Ishikawa (cell line): ENCODE measurements at regions not wholly inside any gene's neighbourhood (a gene's known extent, or its start where the extent isn't known, plus 50 kb on each side); places are given as distances from the start of the nearest gene placed in this dataset.

Source experiments
- CEBPB ChIP-seq: IDR thresholded peaks from 2 replicates; pipeline ENCODE4 v1.6.1; 2012
- CREB1 ChIP-seq: IDR thresholded peaks from 2 replicates; pipeline ENCODE4 v1.6.1; 2012; ENCODE audit warnings: low read depth
- EGR1 ChIP-seq: IDR thresholded peaks from 2 replicates; pipeline ENCODE4 v1.6.1; 2012
- EP300 ChIP-seq: IDR thresholded peaks from 2 replicates; pipeline ENCODE4 v1.6.1; 2012; ENCODE audit warnings: borderline replicate concordance
- FOXM1 ChIP-seq: IDR thresholded peaks from 2 replicates; pipeline ENCODE4 v1.6.1; 2012; ENCODE audit warnings: low read depth, borderline replicate concordance
- MAX ChIP-seq: IDR thresholded peaks from 2 replicates; pipeline ENCODE4 v1.6.1; 2012
- NFIC ChIP-seq: IDR thresholded peaks from 2 replicates; pipeline ENCODE4 v1.6.1; 2012
- RAD21 ChIP-seq: IDR thresholded peaks from 2 replicates; pipeline ENCODE4 v1.6.1; 2012; ENCODE audit warnings: low read depth
- TAF1 ChIP-seq: IDR thresholded peaks from 2 replicates; pipeline ENCODE4 v1.6.1; 2012; ENCODE audit warnings: low read depth, mild to moderate bottlenecking
- TCF12 ChIP-seq: IDR thresholded peaks from 2 replicates; pipeline ENCODE4 v1.6.1; 2012; ENCODE audit warnings: low read depth
- TEAD4 ChIP-seq: IDR thresholded peaks from 2 replicates; pipeline ENCODE4 v1.6.1; 2012
- YY1 ChIP-seq: IDR thresholded peaks from 2 replicates; pipeline ENCODE4 v1.6.1; 2012; ENCODE audit warnings: low read depth
- ZBTB7A ChIP-seq: IDR thresholded peaks from 2 replicates; pipeline ENCODE4 v1.6.1; 2012; ENCODE audit warnings: low read depth
- TF ChIP-seq, protein P1 (sequence below): IDR thresholded peaks from 2 replicates; pipeline ENCODE4 v1.6.1; 2012; ENCODE audit warnings: low read depth, mild to moderate bottlenecking
- TF ChIP-seq, protein P2 (sequence below): IDR thresholded peaks from 2 replicates; pipeline ENCODE4 v1.6.1; 2012

GRCh38 chr10:90328459-90328858, 529.4 kb downstream of the HTR7 start:
- TF ChIP-seq MAX (no peak), CEBPB (no peak), CREB1 (no peak), TCF12 (no peak), RAD21 (no peak), YY1 (no peak), EP300 (no peak), TAF1 (no peak), TEAD4 (no peak), FOXM1 (no peak), ZBTB7A (no peak), EGR1 (no peak), NFIC (no peak)
- TF ChIP-seq, protein P1, sequence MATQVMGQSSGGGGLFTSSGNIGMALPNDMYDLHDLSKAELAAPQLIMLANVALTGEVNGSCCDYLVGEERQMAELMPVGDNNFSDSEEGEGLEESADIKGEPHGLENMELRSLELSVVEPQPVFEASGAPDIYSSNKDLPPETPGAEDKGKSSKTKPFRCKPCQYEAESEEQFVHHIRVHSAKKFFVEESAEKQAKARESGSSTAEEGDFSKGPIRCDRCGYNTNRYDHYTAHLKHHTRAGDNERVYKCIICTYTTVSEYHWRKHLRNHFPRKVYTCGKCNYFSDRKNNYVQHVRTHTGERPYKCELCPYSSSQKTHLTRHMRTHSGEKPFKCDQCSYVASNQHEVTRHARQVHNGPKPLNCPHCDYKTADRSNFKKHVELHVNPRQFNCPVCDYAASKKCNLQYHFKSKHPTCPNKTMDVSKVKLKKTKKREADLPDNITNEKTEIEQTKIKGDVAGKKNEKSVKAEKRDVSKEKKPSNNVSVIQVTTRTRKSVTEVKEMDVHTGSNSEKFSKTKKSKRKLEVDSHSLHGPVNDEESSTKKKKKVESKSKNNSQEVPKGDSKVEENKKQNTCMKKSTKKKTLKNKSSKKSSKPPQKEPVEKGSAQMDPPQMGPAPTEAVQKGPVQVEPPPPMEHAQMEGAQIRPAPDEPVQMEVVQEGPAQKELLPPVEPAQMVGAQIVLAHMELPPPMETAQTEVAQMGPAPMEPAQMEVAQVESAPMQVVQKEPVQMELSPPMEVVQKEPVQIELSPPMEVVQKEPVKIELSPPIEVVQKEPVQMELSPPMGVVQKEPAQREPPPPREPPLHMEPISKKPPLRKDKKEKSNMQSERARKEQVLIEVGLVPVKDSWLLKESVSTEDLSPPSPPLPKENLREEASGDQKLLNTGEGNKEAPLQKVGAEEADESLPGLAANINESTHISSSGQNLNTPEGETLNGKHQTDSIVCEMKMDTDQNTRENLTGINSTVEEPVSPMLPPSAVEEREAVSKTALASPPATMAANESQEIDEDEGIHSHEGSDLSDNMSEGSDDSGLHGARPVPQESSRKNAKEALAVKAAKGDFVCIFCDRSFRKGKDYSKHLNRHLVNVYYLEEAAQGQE = no peak
- TF ChIP-seq, protein P2, sequence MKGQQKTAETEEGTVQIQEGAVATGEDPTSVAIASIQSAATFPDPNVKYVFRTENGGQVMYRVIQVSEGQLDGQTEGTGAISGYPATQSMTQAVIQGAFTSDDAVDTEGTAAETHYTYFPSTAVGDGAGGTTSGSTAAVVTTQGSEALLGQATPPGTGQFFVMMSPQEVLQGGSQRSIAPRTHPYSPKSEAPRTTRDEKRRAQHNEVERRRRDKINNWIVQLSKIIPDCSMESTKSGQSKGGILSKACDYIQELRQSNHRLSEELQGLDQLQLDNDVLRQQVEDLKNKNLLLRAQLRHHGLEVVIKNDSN = no peak

GRCh38 chr10:90328896-90329295, 528.9 kb downstream of the HTR7 start:
- TF ChIP-seq CREB1 (no peak), ZBTB7A (no peak), YY1 (no peak), EGR1 (no peak), EP300 (no peak), MAX (no peak), FOXM1 (no peak), CEBPB (no peak), TEAD4 (no peak), RAD21 (no peak), NFIC (no peak), TCF12 (no peak), TAF1 (no peak)
- TF ChIP-seq, protein P2 = no peak
- TF ChIP-seq, protein P1 = no peak

GRCh38 chr10:90337316-90337715, 520.5 kb downstream of the HTR7 start:
- TF ChIP-seq YY1 (no peak), TCF12 (no peak), EP300 (no peak), TEAD4 (no peak), MAX (no peak), TAF1 (no peak), RAD21 (no peak), FOXM1 (no peak), NFIC (no peak), CREB1 (no peak), ZBTB7A (no peak)
- TF ChIP-seq, protein P2 = no peak
- TF ChIP-seq, protein P1 = no peak

DNA sequence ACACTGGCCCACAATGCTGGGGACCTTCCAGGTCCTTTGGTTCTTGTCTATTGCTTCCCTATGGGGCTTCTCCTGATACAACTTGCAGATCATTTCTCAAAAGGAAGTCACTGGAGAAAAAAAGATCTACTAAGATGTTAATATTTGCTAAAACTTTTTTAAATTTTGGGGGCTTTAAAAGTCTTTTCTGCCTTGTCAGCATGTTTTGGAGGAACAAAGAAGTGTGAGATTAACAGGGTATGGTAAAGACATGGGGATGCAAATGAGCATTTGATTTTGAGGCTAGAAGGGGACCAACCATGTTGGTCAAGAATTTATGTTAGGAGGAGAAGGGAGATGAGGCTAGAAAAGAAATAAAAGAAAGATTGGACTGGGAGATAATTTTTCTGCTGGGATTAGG, 515.4 kb downstream of the HTR7 start:
- TF ChIP-seq CREB1 = no peak
- TF ChIP-seq, protein P1 = no peak
- TF ChIP-seq EP300 = no peak
- TF ChIP-seq EGR1 = no peak
- TF ChIP-seq RAD21 = no peak
- no peak for TF ChIP-seq FOXM1
- no peak for TF ChIP-seq MAX
- TF ChIP-seq TAF1 = no peak
- TF ChIP-seq TCF12 = no peak
- no peak for TF ChIP-seq ZBTB7A
- no peak for TF ChIP-seq NFIC
- no peak for TF ChIP-seq CEBPB
- TF ChIP-seq YY1 = no peak
- TF ChIP-seq, protein P2 = no peak
- TF ChIP-seq TEAD4 = no peak
